Common myeloid progenitor, CD34-positive (primary cell): ENCODE measurements at regions not wholly inside any gene's neighbourhood (a gene's known extent, or its start where the extent isn't known, plus 50 kb on each side); places are given as distances from the start of the nearest gene placed in this dataset.
A peak's percentile ranks its signal among the peaks of the same experiment; 100 is the strongest.

Experiments
- CTCF ChIA-PET: fragments of 350-600 bp; sonication (Branson Sonifier 250); formaldehyde crosslinking; loops from one replicate; lab custom pipeline; 2021; ENCODE audit warnings: antibody characterized with exemption; lab: Charles Lee
- POLR2A ChIA-PET: fragments of 350-600 bp; sonication (Branson Sonifier 250); formaldehyde crosslinking; loops from one replicate; lab custom pipeline; 2021; ENCODE audit warnings: antibody characterized with exemption; lab: Charles Lee
- DNase-seq, 3 donors: peaks; one replicate each; pipeline versions ENCODE4 v3.0.0 to v3.0.0-alpha.2; 2013
- H3K27ac ChIP-seq, 2 experiments: 1 replicate in 1 of 2; 2 replicates in 1 of 2; pipeline ENCODE4 v1.7.0; 2013; ENCODE audit warnings: inconsistent platforms in 2 of 2, low read length in 2 of 2, mild to moderate bottlenecking in 2 of 2, low read depth in 1 of 2, moderate library complexity in 1 of 2; ENCODE audit not compliant: severe bottlenecking in 2 of 2, insufficient read depth in 1 of 2, poor library complexity in 1 of 2
- H3K27me3 ChIP-seq, 5 experiments: replicated peaks in 2 of 5; 1 replicate in 3 of 5; 2 replicates in 2 of 5; pipeline versions ENCODE4 v1.6.1 to v1.7.0; 2013; ENCODE audit warnings: low read length in 4 of 5, mild to moderate bottlenecking in 2 of 5, moderate library complexity in 2 of 5, inconsistent platforms in 1 of 5; ENCODE audit not compliant: insufficient read depth in 5 of 5, control insufficient read depth in 4 of 5
- H3K36me3 ChIP-seq, 4 experiments: 1 replicate in 2 of 4; 2 replicates in 2 of 4; pipeline versions ENCODE4 v1.6.1 to v1.7.0; 2013; ENCODE audit warnings: low read length in 3 of 4, control low read depth in 1 of 4, mild to moderate bottlenecking in 1 of 4; ENCODE audit not compliant: control insufficient read depth in 4 of 4, insufficient read depth in 4 of 4
- H3K4me1 ChIP-seq, 4 experiments: 1 replicate in 3 of 4; 2 replicates in 1 of 4; pipeline versions ENCODE4 v1.6.1 to v1.7.1; 2013; ENCODE audit warnings: low read length in 3 of 4, mild to moderate bottlenecking in 3 of 4, control low read depth in 1 of 4, inconsistent platforms in 1 of 4, moderate library complexity in 1 of 4; ENCODE audit not compliant: control insufficient read depth in 4 of 4, insufficient read depth in 4 of 4; ENCODE audit errors: control extremely low read depth in 1 of 4
- H3K4me3 ChIP-seq, 7 experiments: 1 replicate in 4 of 7; 2 replicates in 3 of 7; pipeline versions ENCODE4 v1.5.1 to v1.7.0; 2013; ENCODE audit warnings: mild to moderate bottlenecking in 7 of 7, low read length in 6 of 7, moderate library complexity in 6 of 7, inconsistent platforms in 2 of 7, low read depth in 2 of 7, control low read depth in 1 of 7; ENCODE audit not compliant: insufficient read depth in 4 of 7, control insufficient read depth in 1 of 7; ENCODE audit errors: extremely low read depth in 1 of 7
- H3K9me3 ChIP-seq, 5 experiments: 1 replicate in 4 of 5; 2 replicates in 1 of 5; pipeline versions ENCODE4 v1.6.1 to v1.7.1; 2013; ENCODE audit warnings: low read length in 4 of 5, mild to moderate bottlenecking in 2 of 5, inconsistent platforms in 1 of 5, low read depth in 1 of 5, moderate library complexity in 1 of 5; ENCODE audit not compliant: control insufficient read depth in 4 of 5, insufficient read depth in 2 of 5; ENCODE audit errors: control extremely low read depth in 1 of 5
- WGBS: methylation state at CpG from one replicate; pipeline ENCODE4 v1.1.5; 2013; ENCODE audit not compliant: insufficient coverage; 5-methylcytosine and 5-hydroxymethylcytosine counted together

DNA sequence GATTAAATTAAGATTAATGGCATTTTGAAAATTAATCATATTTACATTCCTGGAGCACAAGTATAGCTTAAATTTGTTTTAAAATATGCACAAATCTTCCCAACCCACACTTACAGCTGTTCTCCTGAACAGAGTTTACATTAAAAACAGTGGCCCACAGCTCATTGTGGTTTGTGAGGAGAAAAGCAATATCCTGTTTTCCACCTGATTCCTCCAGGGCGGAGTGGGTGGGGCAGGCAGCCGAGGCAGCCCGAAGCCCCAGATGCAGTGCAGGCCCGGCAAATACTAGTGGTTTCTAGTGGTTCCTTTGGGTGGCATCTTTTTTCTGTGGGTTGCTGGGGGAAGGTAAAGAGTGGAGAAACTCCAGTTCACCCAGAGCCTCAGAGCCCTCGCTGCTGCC lies 280.8 kb downstream of the ARHGAP12 start:
- peaks cover 0 to 4% (median 0%) of the 10 kb centered on the region in 4 experiments for H3K4me1 ChIP-seq
- H3K27me3 ChIP-seq: no peaks in the 10 kb centered on the region
- H3K27ac ChIP-seq: no peak overlapping the region
- ChIA-PET CTCF (no interaction called here), POLR2A (interaction anchor here (0.5 kb wide), 1 partner anchor 14 kb away, joined by 3 read pairs; no protein-coding TSS in a partner anchor)
- no peak for DNase-seq
- H3K4me3 ChIP-seq: no peak overlapping the region
- 85% methylated on average over 3 of the region's 5 CpGs for WGBS
- H3K36me3 ChIP-seq: no peaks in the 10 kb centered on the region
- H3K9me3 ChIP-seq: no peaks in the 10 kb centered on the region

GRCh38 chr10:31646519-31646918 lies 282.1 kb downstream of the ARHGAP12 start:
- CTCF ChIA-PET: no interaction called here
- POLR2A ChIA-PET: no interaction called here
- 96% methylated on average over 4 of the region's 4 CpGs for WGBS

GRCh38 chr10:31645786-31646185 lies 282.8 kb downstream of the ARHGAP12 start:
- ChIA-PET POLR2A (no interaction called here), CTCF (no interaction called here)
- no peaks in the 10 kb centered on the region for H3K9me3 ChIP-seq
- no peak overlapping the region for H3K27ac ChIP-seq
- H3K4me3 ChIP-seq: no peak overlapping the region
- peaks cover 0 to 10% (median 2%) of the 10 kb centered on the region in 4 experiments for H3K4me1 ChIP-seq
- no peak for DNase-seq
- WGBS: 99% methylated on average over 6 of the region's 6 CpGs
- no peaks in the 10 kb centered on the region for H3K36me3 ChIP-seq
- no peaks in the 10 kb centered on the region for H3K27me3 ChIP-seq

More at GRCh38 chr10:31646519-31646918, 282.1 kb downstream of the ARHGAP12 start:
- H3K9me3 ChIP-seq: no peaks in the 10 kb centered on the region
- H3K27me3 ChIP-seq: no peaks in the 10 kb centered on the region
- no peaks in the 10 kb centered on the region for H3K36me3 ChIP-seq
- H3K4me1 ChIP-seq: peaks cover 0 to 10% (median 2%) of the 10 kb centered on the region in 4 experiments
- H3K27ac ChIP-seq: no peak overlapping the region
- no peak for DNase-seq
- no peak overlapping the region for H3K4me3 ChIP-seq

- H3K27me3 ChIP-seq: no peaks in the 10 kb centered on the region
- ChIA-PET POLR2A (no interaction called here), CTCF (interaction anchor here (1.0 kb wide), 1 partner anchor 165 kb away, joined by 3 read pairs; no protein-coding TSS in a partner anchor)
- no peak for DNase-seq
- WGBS: 100% methylated on average over 3 of the region's 4 CpGs
- H3K4me3 ChIP-seq: no peak overlapping the region
- H3K27ac ChIP-seq: no peak overlapping the region
- H3K36me3 ChIP-seq: no peaks in the 10 kb centered on the region
- H3K4me1 ChIP-seq: peaks cover 0 to 10% (median 2%) of the 10 kb centered on the region in 4 experiments
- H3K9me3 ChIP-seq: no peaks in the 10 kb centered on the region
Measured at GRCh38 chr10:31644931-31645633, 283.5 kb downstream of the ARHGAP12 start.

GRCh38 chr10:31642281-31642680 lies 286.4 kb downstream of the ARHGAP12 start:
- no peaks in the 10 kb centered on the region for H3K36me3 ChIP-seq
- H3K4me1 ChIP-seq: peaks cover 0 to 10% (median 2%) of the 10 kb centered on the region in 4 experiments
- H3K4me3 ChIP-seq: no peak overlapping the region
- H3K9me3 ChIP-seq: peaks cover 0 to 2% (median 0%) of the 10 kb centered on the region in 5 experiments
- H3K27ac ChIP-seq: no peak overlapping the region
- no peaks in the 10 kb centered on the region for H3K27me3 ChIP-seq
- DNase-seq: peak in 2 of 3 donors; percentile 21 to 42
- ChIA-PET CTCF (no interaction called here), POLR2A (no interaction called here)
- WGBS: 86% methylated on average over 1 of the region's 1 CpG

DNA sequence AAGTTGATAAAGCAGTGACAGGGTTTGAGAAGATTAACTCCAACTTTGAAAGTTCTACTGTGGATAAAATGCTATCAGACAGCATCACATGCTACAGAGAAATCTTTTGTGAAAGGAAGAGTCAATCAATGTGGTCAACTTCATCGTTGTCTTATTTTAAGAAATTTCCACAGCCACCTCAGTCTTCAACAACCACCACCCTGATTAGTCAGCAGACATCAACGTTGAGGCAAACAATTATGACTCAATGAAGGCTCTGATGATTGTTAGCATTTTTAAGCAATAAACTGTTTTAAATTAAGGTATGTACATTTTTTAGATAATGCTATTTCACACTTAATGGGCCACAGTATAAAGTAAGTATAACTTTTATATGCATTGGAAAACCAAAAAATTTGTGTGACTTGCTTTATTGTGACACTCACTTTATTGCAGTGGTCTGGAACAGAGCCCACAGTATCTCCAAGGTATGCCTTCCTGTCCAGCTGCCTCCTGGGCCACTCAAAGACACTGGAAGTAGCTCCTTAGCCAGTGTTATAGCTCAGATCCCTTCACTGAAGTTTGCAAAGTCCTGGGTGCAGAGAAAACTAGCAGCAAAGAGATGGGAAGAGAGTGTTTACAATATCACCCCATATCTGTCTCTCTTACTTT lies 293.1 kb downstream of the ARHGAP12 start:
- Histone ChIP-seq H3K9me3 (peaks cover 0 to 17% (median 4%) of the 10 kb centered on the region in 5 experiments), H3K36me3 (no peaks in the 10 kb centered on the region), H3K27me3 (no peaks in the 10 kb centered on the region), H3K27ac (no peak overlapping the region), H3K4me1 (no peaks in the 10 kb centered on the region), H3K4me3 (no peak overlapping the region)
- DNase-seq: no peak
- CTCF ChIA-PET: no interaction called here
- POLR2A ChIA-PET: no interaction called here
- no CpG with 5 or more reads among the region's 2 CpGs for WGBS

- WGBS: 20% methylated on average over 1 of the region's 1 CpG
- no peak for DNase-seq
Measured at GRCh38 chr10:31635009-31635408, 293.6 kb downstream of the ARHGAP12 start.

More at GRCh38 chr10:31635009-31635408, 293.6 kb downstream of the ARHGAP12 start:
- Histone ChIP-seq H3K36me3 (no peaks in the 10 kb centered on the region), H3K4me3 (no peak overlapping the region), H3K27ac (no peak overlapping the region), H3K27me3 (no peaks in the 10 kb centered on the region), H3K9me3 (peaks cover 0 to 17% (median 4%) of the 10 kb centered on the region in 5 experiments), H3K4me1 (no peaks in the 10 kb centered on the region)
- CTCF ChIA-PET: no interaction called here
- POLR2A ChIA-PET: no interaction called here
